AG04450 (cell line): ENCODE measurements at regions not wholly inside any gene's neighbourhood (a gene's known extent, or its start where the extent isn't known, plus 50 kb on each side); places are given as distances from the start of the nearest gene placed in this dataset.

Experiments used
- CTCF ChIA-PET: fragments of 300-600, 350-600 bp; formaldehyde crosslinking; extraction: SDS; loops from one replicate; lab custom pipeline; 2022; ENCODE audit warnings: antibody characterized with exemption, inconsistent platforms; lab: Charles Lee
- POLR2A ChIA-PET: fragments of 350-600 bp; formaldehyde crosslinking; extraction: SDS; loops from one replicate; lab custom pipeline; 2021; ENCODE audit warnings: antibody characterized with exemption, inconsistent platforms; lab: Yijun Ruan, JAX
- DNase-seq: peaks from one replicate; pipeline ENCODE4 v3.0.0-alpha.2; 2011; ENCODE audit warnings: low read depth, low spot score
- H3K27ac ChIP-seq: one replicate; pipeline ENCODE4 v1.5.1; 2012; ENCODE audit warnings: low read depth, low read length, control low read depth
- H3K27me3 ChIP-seq: one replicate; pipeline ENCODE4 v1.6.0; 2012; ENCODE audit warnings: low read length; ENCODE audit not compliant: control insufficient read depth, insufficient read depth
- H3K4me3 ChIP-seq: 2 replicates; pipeline ENCODE4 v1.5.1; 2011; ENCODE audit warnings: mild to moderate bottlenecking, low read depth, low read length, control low read depth
- H3K9me3 ChIP-seq: 2 replicates; pipeline ENCODE4 v1.5.1; 2012; ENCODE audit warnings: low read length; ENCODE audit not compliant: control insufficient read depth, insufficient read depth
- CTCF ChIP-seq: IDR thresholded peaks from 2 replicates; pipeline ENCODE4 v1.5.1; 2011; ENCODE audit warnings: low read depth, low read length, control low read depth, inconsistent platforms

GRCh38 chr10:60446851-60447250 is 57.2 kb upstream of the ANK3 start:
- CTCF ChIA-PET: interaction anchor here (0.7 to 9.1 kb wide), 4 partner anchors 13 to 324 kb away, joined by 3 to 307 read pairs (median 22); no protein-coding TSS in a partner anchor
- Histone ChIP-seq H3K27me3 (no peaks in the 10 kb centered on the region), H3K9me3 (no peaks in the 10 kb centered on the region), H3K4me3 (no peak overlapping the region), H3K27ac (no peak overlapping the region)
- POLR2A ChIA-PET: no interaction called here
- TF ChIP-seq CTCF: no peak
- DNase-seq: no peak

GRCh38 chr10:60446070-60446833 is 56.6 kb upstream of the ANK3 start:
- CTCF ChIA-PET: interaction anchor here (0.6 to 9.1 kb wide), 14 partner anchors 7 to 610 kb away, joined by 3 to 307 read pairs (median 4); no protein-coding TSS in a partner anchor
- H3K27ac ChIP-seq: no peak overlapping the region

GRCh38 chr10:60444494-60445064 is 54.9 kb upstream of the ANK3 start:
- Histone ChIP-seq H3K27ac (no peak overlapping the region), H3K4me3 (no peak overlapping the region), H3K9me3 (no peaks in the 10 kb centered on the region), H3K27me3 (peaks cover 2% of the 10 kb centered on the region)
- ChIA-PET POLR2A (no interaction called here), CTCF (interaction anchor here (0.7 to 9.1 kb wide), 32 partner anchors 9 to 1394 kb away, joined by 3 to 307 read pairs (median 4); partner anchors contain the start of gene CDK1)
- no peak for DNase-seq
- peak; percentile 66 for TF ChIP-seq CTCF

More at GRCh38 chr10:60446070-60446833, 56.6 kb upstream of the ANK3 start:
- Histone ChIP-seq H3K9me3 (no peaks in the 10 kb centered on the region), H3K4me3 (no peak overlapping the region), H3K27me3 (no peaks in the 10 kb centered on the region)
- no peak for DNase-seq
- POLR2A ChIA-PET: no interaction called here
- no peak for TF ChIP-seq CTCF

DNA sequence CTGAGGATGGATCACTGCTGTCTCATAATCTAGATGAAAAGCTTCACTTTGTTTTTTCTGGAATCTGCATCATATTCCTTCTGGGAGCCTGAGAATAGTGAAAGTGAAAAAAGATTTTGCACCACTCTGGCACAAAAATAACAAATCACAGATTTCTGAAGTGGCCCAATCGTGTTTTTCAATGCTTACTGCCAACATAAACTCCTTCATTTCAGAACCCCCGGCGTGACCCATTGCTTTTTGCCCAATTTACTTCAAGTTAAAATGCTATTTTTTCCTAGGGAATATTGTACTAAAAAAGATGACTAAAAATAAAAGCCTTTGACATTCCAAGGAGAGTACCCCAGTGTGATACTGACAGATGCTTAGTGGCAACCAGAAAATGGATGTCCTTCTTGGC is 53.7 kb upstream of the ANK3 start:
- Histone ChIP-seq H3K27ac (no peak overlapping the region), H3K9me3 (no peaks in the 10 kb centered on the region), H3K27me3 (peaks cover 2% of the 10 kb centered on the region), H3K4me3 (no peak overlapping the region)
- DNase-seq: no peak
- ChIA-PET POLR2A (no interaction called here), CTCF (interaction anchor here (0.6 to 9.1 kb wide), 12 partner anchors 10 to 343 kb away, joined by 3 to 307 read pairs (median 5); no protein-coding TSS in a partner anchor)
- no peak for TF ChIP-seq CTCF

DNA sequence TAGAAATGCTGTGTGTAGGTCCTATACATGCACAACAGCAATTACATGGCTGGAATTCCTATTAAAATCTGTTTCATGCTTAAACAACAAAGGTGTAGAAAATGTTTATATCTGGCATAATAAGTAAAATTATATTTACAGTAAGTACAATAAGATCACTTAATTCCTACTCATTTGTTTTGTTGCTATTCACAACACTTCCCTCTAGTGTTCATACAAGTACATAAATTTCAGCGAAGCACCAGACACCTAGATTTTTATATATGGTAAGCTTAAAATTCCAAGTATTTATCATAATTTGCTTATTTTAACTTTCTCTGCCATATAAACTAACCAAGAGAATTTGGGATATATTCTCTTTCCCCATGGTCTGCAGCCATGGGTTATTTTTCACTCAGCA is 51.8 kb upstream of the ANK3 start:
- Histone ChIP-seq H3K27ac (no peak overlapping the region), H3K4me3 (no peak overlapping the region), H3K27me3 (peaks cover 2% of the 10 kb centered on the region), H3K9me3 (no peaks in the 10 kb centered on the region)
- peak; percentile 44 for TF ChIP-seq CTCF
- ChIA-PET CTCF (interaction anchor here (0.5 to 9.1 kb wide), 12 partner anchors 11 to 342 kb away, joined by 3 to 307 read pairs (median 5); no protein-coding TSS in a partner anchor), POLR2A (no interaction called here)
- no peak for DNase-seq
